ENCODE measurements at regions not wholly inside any gene's neighbourhood (a gene's known extent, or its start where the extent isn't known, plus 50 kb on each side); places are given as distances from the start of the nearest gene placed in this dataset.
A peak's percentile ranks its signal among the peaks of the same experiment; 100 is the strongest.
"Not testable (repeated sequence)": the region's sequence is repeated elsewhere in the genome, so short reads cannot be mapped to it uniquely, and the experiment has no call there.

DNA sequence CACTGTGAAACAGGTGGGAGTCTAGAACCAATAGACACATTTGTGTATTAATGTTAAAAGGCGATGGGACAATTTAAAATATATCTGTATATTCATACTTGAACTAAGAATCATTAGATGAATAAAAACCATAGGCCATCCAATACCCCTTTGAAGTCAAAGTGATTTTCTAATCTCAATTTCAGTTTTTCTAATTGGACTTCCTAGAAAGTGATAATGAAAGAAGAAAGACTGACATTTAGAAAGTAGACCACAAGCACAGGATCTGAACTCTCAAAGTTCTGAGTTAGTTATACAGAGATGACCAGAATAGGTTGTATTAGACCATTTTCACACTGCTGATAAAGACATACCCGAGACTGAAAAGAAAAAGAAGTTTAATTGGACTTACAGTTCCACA, 412.8 kb upstream of the PIK3R1 start:
- H3K4me3 ChIP-seq (ENCODE audit: insufficient read depth in 1 of 2, low read depth in 1 of 2, low read length in 2 of 2): no peak overlapping the region
- no peak overlapping the region for H2BK12ac ChIP-seq (ENCODE audit: low read length in 2 of 2)
- H4K91ac ChIP-seq (ENCODE audit: low read length): no peak overlapping the region
- no peak overlapping the region for H2BK120ac ChIP-seq (ENCODE audit: low read depth, low read length)
- WGBS: 71% methylated on average over 1 of the region's 2 CpGs
- no peaks in the 10 kb centered on the region for H3K79me1 ChIP-seq (replicated peaks; ENCODE audit: low read length, poor library complexity, severe bottlenecking)
- no peak overlapping the region for H2BK5ac ChIP-seq (ENCODE audit: low read depth, low read length, poor library complexity, severe bottlenecking)
- H3K4me1 ChIP-seq (ENCODE audit: control insufficient read depth, insufficient read depth, low read depth, low read length): no peaks in the 10 kb centered on the region
- H3K23ac ChIP-seq (ENCODE audit: low read length in 2 of 2): no peak overlapping the region
- H3K4me2 ChIP-seq (ENCODE audit: low read length, poor library complexity, severe bottlenecking): no peak overlapping the region
- H3K36me3 ChIP-seq (ENCODE audit: control insufficient read depth in 1 of 2, insufficient read depth in 2 of 2, low read depth in 1 of 2, low read length in 2 of 2): no peaks in the 10 kb centered on the region
- no peak for DNase-seq
- no peak overlapping the region for H3K9ac ChIP-seq (ENCODE audit: low read length)
- H4K8ac ChIP-seq (ENCODE audit: low read length): no peak overlapping the region
- no peak overlapping the region for H3K18ac ChIP-seq (ENCODE audit: low read depth in 1 of 2, low read length in 2 of 2)
- H3K27me3 ChIP-seq (ENCODE audit: control insufficient read depth in 1 of 2, insufficient read depth in 1 of 2, low read length in 2 of 2): no peaks in the 10 kb centered on the region
- H2AFZ ChIP-seq (ENCODE audit: low read depth, low read length): no peak overlapping the region
- H3K9me3 ChIP-seq (ENCODE audit: control insufficient read depth, low read length): no peaks in the 10 kb centered on the region
- no peak overlapping the region for H3K27ac ChIP-seq (ENCODE audit: low read length, poor library complexity, severe bottlenecking)
- no peak overlapping the region for H3K14ac ChIP-seq (ENCODE audit: low read length in 2 of 2)
- H3K4ac ChIP-seq (ENCODE audit: low read depth in 1 of 2, low read length in 2 of 2): no peak overlapping the region
- no peak overlapping the region for H2AK5ac ChIP-seq (ENCODE audit: low read length, severe bottlenecking)
- H2BK15ac ChIP-seq (ENCODE audit: low read depth, poor library complexity, severe bottlenecking): no peak overlapping the region

GRCh38 chr5:67799732-67800234, 415.8 kb upstream of the PIK3R1 start:
- Histone ChIP-seq H2BK5ac (ENCODE audit: low read depth, low read length, poor library complexity, severe bottlenecking) (no peak overlapping the region), H3K27me3 (ENCODE audit: control insufficient read depth in 1 of 2, insufficient read depth in 1 of 2, low read length in 2 of 2) (no peaks in the 10 kb centered on the region), H3K18ac (ENCODE audit: low read depth in 1 of 2, low read length in 2 of 2) (no peak overlapping the region), H3K14ac (ENCODE audit: low read length in 2 of 2) (no peak overlapping the region), H2BK15ac (ENCODE audit: low read depth, poor library complexity, severe bottlenecking) (no peak overlapping the region), H3K4me3 (ENCODE audit: insufficient read depth in 1 of 2, low read depth in 1 of 2, low read length in 2 of 2) (no peak overlapping the region), H3K9me3 (ENCODE audit: control insufficient read depth, low read length) (no peaks in the 10 kb centered on the region), H3K36me3 (ENCODE audit: control insufficient read depth in 1 of 2, insufficient read depth in 2 of 2, low read depth in 1 of 2, low read length in 2 of 2) (no peaks in the 10 kb centered on the region), H3K4ac (ENCODE audit: low read depth in 1 of 2, low read length in 2 of 2) (no peak overlapping the region), H3K79me1 (replicated peaks; ENCODE audit: low read length, poor library complexity, severe bottlenecking) (no peaks in the 10 kb centered on the region), H4K91ac (ENCODE audit: low read length) (no peak overlapping the region), H2BK12ac (ENCODE audit: low read length in 2 of 2) (no peak overlapping the region), H2AK5ac (ENCODE audit: low read length, severe bottlenecking) (no peak overlapping the region), H2BK120ac (ENCODE audit: low read depth, low read length) (no peak overlapping the region), H3K4me1 (ENCODE audit: control insufficient read depth, insufficient read depth, low read depth, low read length) (no peaks in the 10 kb centered on the region), H3K23ac (ENCODE audit: low read length in 2 of 2) (no peak overlapping the region), H2AFZ (ENCODE audit: low read depth, low read length) (no peak overlapping the region), H3K9ac (ENCODE audit: low read length) (no peak overlapping the region), H3K27ac (ENCODE audit: low read length, poor library complexity, severe bottlenecking) (no peak overlapping the region), H4K8ac (ENCODE audit: low read length) (no peak overlapping the region), H3K4me2 (ENCODE audit: low read length, poor library complexity, severe bottlenecking) (no peak overlapping the region)
- WGBS: 67% methylated on average over 5 of the region's 5 CpGs
- peak; percentile 42 for DNase-seq

DNA sequence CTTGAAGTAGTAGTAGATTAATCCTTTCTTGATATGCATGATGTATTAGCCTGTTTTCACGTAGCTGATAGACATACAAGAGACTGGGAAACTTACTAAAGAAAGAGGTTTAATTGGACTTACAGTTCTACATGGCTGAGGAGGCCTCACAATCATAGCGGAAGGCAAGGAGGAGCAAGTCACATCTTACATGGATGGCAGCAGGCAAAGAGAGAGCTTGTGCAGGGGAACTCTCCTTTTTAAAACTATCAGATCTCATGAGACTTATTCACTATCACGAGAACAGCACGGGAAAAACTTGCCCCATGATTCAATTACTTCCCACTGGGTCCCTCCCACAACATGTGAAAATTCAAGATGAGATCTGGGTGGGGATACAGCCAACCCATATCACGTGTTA, 417.1 kb upstream of the PIK3R1 start:
- not testable (repeated sequence) for DNase-seq; H2AK5ac ChIP-seq (ENCODE audit: low read length, severe bottlenecking); H4K91ac ChIP-seq (ENCODE audit: low read length); H3K4me3 ChIP-seq (ENCODE audit: insufficient read depth in 1 of 2, low read depth in 1 of 2, low read length in 2 of 2); H4K8ac ChIP-seq (ENCODE audit: low read length); H3K27me3 ChIP-seq (ENCODE audit: control insufficient read depth in 1 of 2, insufficient read depth in 1 of 2, low read length in 2 of 2); H2AFZ ChIP-seq (ENCODE audit: low read depth, low read length); H3K14ac ChIP-seq (ENCODE audit: low read length in 2 of 2); H3K4me1 ChIP-seq (ENCODE audit: control insufficient read depth, insufficient read depth, low read depth, low read length); H3K79me1 ChIP-seq (replicated peaks; ENCODE audit: low read length, poor library complexity, severe bottlenecking); H2BK15ac ChIP-seq (ENCODE audit: low read depth, poor library complexity, severe bottlenecking); H3K36me3 ChIP-seq (ENCODE audit: control insufficient read depth in 1 of 2, insufficient read depth in 2 of 2, low read depth in 1 of 2, low read length in 2 of 2); H3K23ac ChIP-seq (ENCODE audit: low read length in 2 of 2); H2BK120ac ChIP-seq (ENCODE audit: low read depth, low read length); H2BK5ac ChIP-seq (ENCODE audit: low read depth, low read length, poor library complexity, severe bottlenecking); H3K4ac ChIP-seq (ENCODE audit: low read depth in 1 of 2, low read length in 2 of 2); H3K4me2 ChIP-seq (ENCODE audit: low read length, poor library complexity, severe bottlenecking); H2BK12ac ChIP-seq (ENCODE audit: low read length in 2 of 2); H3K9me3 ChIP-seq (ENCODE audit: control insufficient read depth, low read length); H3K18ac ChIP-seq (ENCODE audit: low read depth in 1 of 2, low read length in 2 of 2); H3K27ac ChIP-seq (ENCODE audit: low read length, poor library complexity, severe bottlenecking); H3K9ac ChIP-seq (ENCODE audit: low read length)
- 78% methylated on average over 2 of the region's 5 CpGs for WGBS

DNA sequence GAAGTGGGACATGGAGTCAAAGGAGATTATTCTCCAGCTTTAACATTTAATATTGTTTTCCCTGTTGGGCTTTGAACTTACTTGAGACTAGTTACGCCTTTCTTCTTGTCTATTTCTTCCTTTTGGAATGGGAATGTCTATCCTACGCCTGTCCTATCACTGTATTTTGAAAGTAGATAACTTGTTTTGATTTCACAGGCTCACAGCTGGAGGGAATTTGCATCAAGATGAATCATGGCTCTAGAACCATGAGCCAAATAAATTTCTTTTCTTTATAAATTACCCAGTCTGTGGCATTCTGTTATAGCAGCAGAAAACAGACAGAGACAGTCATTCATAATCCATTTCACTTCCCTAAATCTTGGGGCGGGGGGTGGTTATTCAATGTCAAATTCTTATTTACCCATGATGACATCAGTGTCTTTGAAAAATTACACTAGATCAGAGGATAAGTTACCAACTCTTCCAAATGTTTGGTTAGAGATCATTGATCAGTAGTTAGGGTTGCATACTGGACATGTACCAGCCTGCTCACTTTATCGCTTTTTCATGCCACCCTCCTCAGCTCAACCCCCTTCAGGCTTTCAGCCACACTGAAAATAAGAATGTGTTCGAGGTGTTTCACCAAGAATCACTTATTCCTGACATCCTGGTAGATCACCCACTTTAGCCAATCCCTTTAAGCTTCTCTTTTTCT, 419.6 kb upstream of the PIK3R1 start:
- DNase-seq: no peak
- H3K4me3 ChIP-seq (ENCODE audit: insufficient read depth in 1 of 2, low read depth in 1 of 2, low read length in 2 of 2): no peak overlapping the region
- no peaks in the 10 kb centered on the region for H3K27me3 ChIP-seq (ENCODE audit: control insufficient read depth in 1 of 2, insufficient read depth in 1 of 2, low read length in 2 of 2)
- no peak overlapping the region for H2BK12ac ChIP-seq (ENCODE audit: low read length in 2 of 2)
- H3K27ac ChIP-seq (ENCODE audit: low read length, poor library complexity, severe bottlenecking): no peak overlapping the region
- no peak overlapping the region for H4K91ac ChIP-seq (ENCODE audit: low read length)
- WGBS: 94% methylated on average over 4 of the region's 5 CpGs
- H3K36me3 ChIP-seq (ENCODE audit: control insufficient read depth in 1 of 2, insufficient read depth in 2 of 2, low read depth in 1 of 2, low read length in 2 of 2): no peaks in the 10 kb centered on the region
- H3K4ac ChIP-seq (ENCODE audit: low read depth in 1 of 2, low read length in 2 of 2): no peak overlapping the region
- no peaks in the 10 kb centered on the region for H3K79me1 ChIP-seq (replicated peaks; ENCODE audit: low read length, poor library complexity, severe bottlenecking)
- H2AFZ ChIP-seq (ENCODE audit: low read depth, low read length): no peak overlapping the region
- no peak overlapping the region for H3K4me2 ChIP-seq (ENCODE audit: low read length, poor library complexity, severe bottlenecking)
- no peaks in the 10 kb centered on the region for H3K9me3 ChIP-seq (ENCODE audit: control insufficient read depth, low read length)
- no peak overlapping the region for H2BK120ac ChIP-seq (ENCODE audit: low read depth, low read length)
- H2BK15ac ChIP-seq (ENCODE audit: low read depth, poor library complexity, severe bottlenecking): no peak overlapping the region
- no peak overlapping the region for H3K14ac ChIP-seq (ENCODE audit: low read length in 2 of 2)
- no peak overlapping the region for H3K9ac ChIP-seq (ENCODE audit: low read length)
- H3K4me1 ChIP-seq (ENCODE audit: control insufficient read depth, insufficient read depth, low read depth, low read length): no peaks in the 10 kb centered on the region
- no peak overlapping the region for H2BK5ac ChIP-seq (ENCODE audit: low read depth, low read length, poor library complexity, severe bottlenecking)
- no peak overlapping the region for H2AK5ac ChIP-seq (ENCODE audit: low read length, severe bottlenecking)
- no peak overlapping the region for H3K23ac ChIP-seq (ENCODE audit: low read length in 2 of 2)
- no peak overlapping the region for H4K8ac ChIP-seq (ENCODE audit: low read length)
- H3K18ac ChIP-seq (ENCODE audit: low read depth in 1 of 2, low read length in 2 of 2): no peak overlapping the region
